ENCODE measurements at regions not wholly inside any gene's neighbourhood (a gene's known extent, or its start where the extent isn't known, plus 50 kb on each side); places are given as distances from the start of the nearest gene placed in this dataset.

DNA sequence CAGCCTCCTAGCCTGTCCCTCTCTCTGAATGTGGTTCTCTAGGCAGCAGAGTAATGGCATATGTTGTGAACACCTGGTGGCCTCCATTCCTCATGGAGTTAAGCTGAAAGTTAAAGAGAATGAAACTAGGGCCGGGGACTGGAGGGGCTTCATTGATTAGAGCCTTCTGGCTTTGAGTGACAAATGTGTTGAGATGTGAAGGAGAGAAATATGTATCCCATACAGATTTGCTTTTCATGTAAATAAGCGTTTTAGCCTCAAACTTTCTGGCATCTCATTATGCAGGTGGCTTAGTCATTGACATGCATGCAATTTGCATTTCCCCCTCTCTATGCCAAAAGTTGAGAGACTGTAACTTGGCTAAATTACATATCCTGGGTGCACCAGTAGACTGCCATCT, 537.7 kb upstream of the EEF2KMT start:
- TF ChIP-seq ZFP3 (tag by site-specific recombination; IDR thresholded peaks at IDR 0.05; ENCODE audit: low read depth) (no peak), YY1 (tag by site-specific recombination; IDR thresholded peaks at IDR 0.05) (no peak)

Measured in HEK293 (cell line).